G401 (cell line): ENCODE measurements at regions not wholly inside any gene's neighbourhood (a gene's known extent, or its start where the extent isn't known, plus 50 kb on each side); places are given as distances from the start of the nearest gene placed in this dataset.
A peak's percentile ranks its signal among the peaks of the same experiment; 100 is the strongest.
"Not testable (repeated sequence)": the region's sequence is repeated elsewhere in the genome, so short reads cannot be mapped to it uniquely, and the experiment has no call there.

ENCODE experiments used
- DNase-seq: peaks from one replicate; pipeline ENCODE4 v3.0.0-alpha.2; 2015; ENCODE audit warnings: low spot score
- in situ Hi-C: cut with HindIII; loops from 2 replicates; pipeline ENCODE4 v1.10.0; 2016; ENCODE audit warnings: low sequenced_read_pairs, mixed read lengths

- in situ Hi-C loops: no loop called here
Observed at GRCh38 chr4:111404673-111405072, 740.6 kb upstream of the FAM241A start.

GRCh38 chr4:111405989-111406388, 739.3 kb upstream of the FAM241A start:
- in situ Hi-C loops: no loop called here
- no peak for DNase-seq

More at GRCh38 chr4:111404673-111405072, 740.6 kb upstream of the FAM241A start:
- DNase-seq: no peak

- no peak for DNase-seq
- in situ Hi-C loops: no loop called here
Observed at GRCh38 chr4:111410571-111410970, 734.7 kb upstream of the FAM241A start.

GRCh38 chr4:111417521-111417920, 727.7 kb upstream of the FAM241A start:
- in situ Hi-C loops: no loop called here
- DNase-seq: no peak

GRCh38 chr4:111433441-111433840, 711.8 kb upstream of the FAM241A start:
- DNase-seq: no peak
- in situ Hi-C loops: no loop called here

GRCh38 chr4:111434586-111434985, 710.7 kb upstream of the FAM241A start:
- no peak for DNase-seq
- in situ Hi-C loops: no loop called here

GRCh38 chr4:111435986-111436744, 709.1 kb upstream of the FAM241A start:
- in situ Hi-C loops: no loop called here

GRCh38 chr4:111441687-111442086, 703.6 kb upstream of the FAM241A start:
- in situ Hi-C loops: no loop called here
- DNase-seq: no peak

More at GRCh38 chr4:111435986-111436744, 709.1 kb upstream of the FAM241A start:
- no peak for DNase-seq

- in situ Hi-C loops, DNase-seq: not testable (repeated sequence)
Observed at GRCh38 chr4:111444836-111445235, 700.4 kb upstream of the FAM241A start.

- no peak for DNase-seq
- in situ Hi-C loops: no loop called here
Observed at GRCh38 chr4:111449657-111450056, 695.6 kb upstream of the FAM241A start.

GRCh38 chr4:111450867-111451266, 694.4 kb upstream of the FAM241A start:
- no peak for DNase-seq
- in situ Hi-C loops: no loop called here

- in situ Hi-C loops: no loop called here
- DNase-seq: no peak
Observed at GRCh38 chr4:111453216-111453615, 692.0 kb upstream of the FAM241A start.

- no peak for DNase-seq
- in situ Hi-C loops: no loop called here
Observed at GRCh38 chr4:111454961-111455360, 690.3 kb upstream of the FAM241A start.

- in situ Hi-C loops: no loop called here
- DNase-seq: no peak
Observed at GRCh38 chr4:111464251-111465045, 680.8 kb upstream of the FAM241A start.

- in situ Hi-C loops: no loop called here
Observed at GRCh38 chr4:111466811-111467604, 678.2 kb upstream of the FAM241A start.

GRCh38 chr4:111475001-111475400, 670.3 kb upstream of the FAM241A start:
- DNase-seq: peak; percentile 5
- in situ Hi-C loops: no loop called here

More at GRCh38 chr4:111466811-111467604, 678.2 kb upstream of the FAM241A start:
- DNase-seq: no peak

- no peak for DNase-seq
- in situ Hi-C loops: no loop called here
Observed at GRCh38 chr4:111475666-111476065, 669.6 kb upstream of the FAM241A start.

GRCh38 chr4:111480510-111480909, 664.7 kb upstream of the FAM241A start:
- no peak for DNase-seq
- in situ Hi-C loops: no loop called here

GRCh38 chr4:111483375-111484169, 661.7 kb upstream of the FAM241A start:
- in situ Hi-C loops: no loop called here
- DNase-seq: no peak
